ENCODE measurements at regions not wholly inside any gene's neighbourhood (a gene's known extent, or its start where the extent isn't known, plus 50 kb on each side); places are given as distances from the start of the nearest gene placed in this dataset.

DNA sequence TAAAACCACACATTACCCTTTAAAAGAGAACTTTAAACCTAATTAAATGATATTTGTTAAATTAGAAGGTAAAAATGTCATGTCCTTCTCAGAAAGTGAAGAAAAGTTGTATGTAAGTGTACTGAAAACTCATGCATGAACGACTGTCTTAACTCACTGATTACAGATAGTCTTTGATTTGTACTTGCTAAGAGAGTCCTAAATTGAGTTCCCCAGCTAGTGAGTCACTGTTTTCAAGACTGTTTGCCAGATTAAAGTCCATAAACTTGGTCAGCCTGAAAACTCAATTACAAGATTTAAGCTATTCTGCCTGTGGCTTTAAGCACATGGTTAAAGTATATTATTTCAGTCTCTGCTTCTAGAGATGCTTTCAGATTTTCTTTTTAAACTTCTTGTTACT lies 124.9 kb upstream of the ZCCHC13 start:
- ATAC-seq (ENCODE audit: insufficient read depth, low read depth) (no peak), DNase-seq (no peak)
- no peak overlapping the region for H2AFZ ChIP-seq (ENCODE audit: low read depth, low read length)
- no peaks in the 10 kb centered on the region for H3K4me1 ChIP-seq (ENCODE audit: insufficient read depth, low read length)
- H3K36me3 ChIP-seq (ENCODE audit: insufficient read depth, low read length), result no peaks in the 10 kb centered on the region
- H3K4me2 ChIP-seq (ENCODE audit: insufficient read depth, low read length), result no peak overlapping the region
- no peaks in the 10 kb centered on the region for H3K27me3 ChIP-seq (ENCODE audit: insufficient read depth, low read length, poor library complexity)
- H3K4me3 ChIP-seq (ENCODE audit: low read depth in 1 of 2, low read length in 2 of 2), result no peak overlapping the region
- TF ChIP-seq, protein P1, sequence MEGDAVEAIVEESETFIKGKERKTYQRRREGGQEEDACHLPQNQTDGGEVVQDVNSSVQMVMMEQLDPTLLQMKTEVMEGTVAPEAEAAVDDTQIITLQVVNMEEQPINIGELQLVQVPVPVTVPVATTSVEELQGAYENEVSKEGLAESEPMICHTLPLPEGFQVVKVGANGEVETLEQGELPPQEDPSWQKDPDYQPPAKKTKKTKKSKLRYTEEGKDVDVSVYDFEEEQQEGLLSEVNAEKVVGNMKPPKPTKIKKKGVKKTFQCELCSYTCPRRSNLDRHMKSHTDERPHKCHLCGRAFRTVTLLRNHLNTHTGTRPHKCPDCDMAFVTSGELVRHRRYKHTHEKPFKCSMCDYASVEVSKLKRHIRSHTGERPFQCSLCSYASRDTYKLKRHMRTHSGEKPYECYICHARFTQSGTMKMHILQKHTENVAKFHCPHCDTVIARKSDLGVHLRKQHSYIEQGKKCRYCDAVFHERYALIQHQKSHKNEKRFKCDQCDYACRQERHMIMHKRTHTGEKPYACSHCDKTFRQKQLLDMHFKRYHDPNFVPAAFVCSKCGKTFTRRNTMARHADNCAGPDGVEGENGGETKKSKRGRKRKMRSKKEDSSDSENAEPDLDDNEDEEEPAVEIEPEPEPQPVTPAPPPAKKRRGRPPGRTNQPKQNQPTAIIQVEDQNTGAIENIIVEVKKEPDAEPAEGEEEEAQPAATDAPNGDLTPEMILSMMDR (IDR thresholded peaks at IDR 0.05; ENCODE audit: borderline replicate concordance, extremely low read depth, low read length, poor library complexity, severe bottlenecking), result no peak
- no peak for TF ChIP-seq EZH2 (IDR thresholded peaks at IDR 0.05; ENCODE audit: borderline replicate concordance, low read depth, low read length, severe bottlenecking)
- no peak overlapping the region for H3K9ac ChIP-seq (ENCODE audit: low read depth, low read length)
- no peak overlapping the region for H3K27ac ChIP-seq (ENCODE audit: low read length)
- H4K20me1 ChIP-seq (ENCODE audit: insufficient read depth, low read length), result no peaks in the 10 kb centered on the region
- H3K79me2 ChIP-seq (ENCODE audit: insufficient read depth, low read length), result no peaks in the 10 kb centered on the region
- H3K9me3 ChIP-seq (ENCODE audit: insufficient read depth, low read length, severe bottlenecking), result no peaks in the 10 kb centered on the region

DNA sequence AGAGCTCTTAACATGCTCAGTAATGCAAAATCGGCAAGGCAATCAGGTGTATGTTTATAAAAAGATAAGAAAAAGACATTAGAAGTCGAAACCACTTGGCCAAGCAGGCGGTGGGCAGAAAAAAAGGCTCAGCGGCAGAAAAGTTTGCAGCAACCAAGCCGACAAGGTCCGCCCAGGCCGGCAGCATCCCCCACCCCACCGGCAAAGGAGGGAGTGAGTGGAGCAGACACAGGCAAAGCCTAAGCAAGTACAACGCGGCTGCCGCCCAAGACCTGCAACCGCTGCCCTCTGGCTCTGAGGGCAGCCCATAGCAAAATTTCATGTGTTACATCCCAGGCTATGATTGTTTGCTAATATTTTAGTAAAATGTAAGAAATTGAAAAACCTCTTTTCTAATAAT lies 125.4 kb upstream of the ZCCHC13 start:
- Histone ChIP-seq H3K9ac (ENCODE audit: low read depth, low read length) (no peak overlapping the region), H3K79me2 (ENCODE audit: insufficient read depth, low read length) (no peaks in the 10 kb centered on the region), H4K20me1 (ENCODE audit: insufficient read depth, low read length) (no peaks in the 10 kb centered on the region), H3K27me3 (ENCODE audit: insufficient read depth, low read length, poor library complexity) (no peaks in the 10 kb centered on the region), H3K4me2 (ENCODE audit: insufficient read depth, low read length) (no peak overlapping the region), H3K4me1 (ENCODE audit: insufficient read depth, low read length) (no peaks in the 10 kb centered on the region), H3K4me3 (ENCODE audit: low read depth in 1 of 2, low read length in 2 of 2) (no peak overlapping the region), H3K36me3 (ENCODE audit: insufficient read depth, low read length) (no peaks in the 10 kb centered on the region), H2AFZ (ENCODE audit: low read depth, low read length) (no peak overlapping the region), H3K9me3 (ENCODE audit: insufficient read depth, low read length, severe bottlenecking) (no peaks in the 10 kb centered on the region), H3K27ac (ENCODE audit: low read length) (no peak overlapping the region)
- no peak for ATAC-seq (ENCODE audit: insufficient read depth, low read depth)
- DNase-seq, result no peak
- TF ChIP-seq, protein P1 (IDR thresholded peaks at IDR 0.05; ENCODE audit: borderline replicate concordance, extremely low read depth, low read length, poor library complexity, severe bottlenecking), result no peak
- TF ChIP-seq EZH2 (IDR thresholded peaks at IDR 0.05; ENCODE audit: borderline replicate concordance, low read depth, low read length, severe bottlenecking), result no peak

DNA sequence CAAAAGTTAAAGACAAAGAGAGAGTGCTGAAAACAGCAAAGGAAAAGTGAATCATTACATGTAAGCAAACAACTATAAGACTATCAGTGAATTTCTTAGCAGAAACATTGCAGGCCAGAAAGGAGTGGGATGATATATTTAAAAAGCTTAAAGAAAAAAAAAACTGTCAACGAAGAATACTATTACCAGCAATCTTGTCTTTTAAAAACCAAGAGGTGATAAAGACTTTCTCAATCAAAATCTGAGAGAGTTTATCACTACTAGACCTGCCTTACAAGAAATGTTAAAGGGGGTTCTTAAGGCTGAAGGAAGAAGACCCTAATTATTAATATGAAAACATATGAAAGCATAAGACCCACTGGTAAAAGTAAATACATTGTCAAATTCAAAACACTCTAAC lies 132.5 kb upstream of the ZCCHC13 start:
- no peaks in the 10 kb centered on the region for H3K79me2 ChIP-seq (ENCODE audit: insufficient read depth, low read length)
- H3K27me3 ChIP-seq (ENCODE audit: insufficient read depth, low read length, poor library complexity), result no peaks in the 10 kb centered on the region
- no peak overlapping the region for H3K9ac ChIP-seq (ENCODE audit: low read depth, low read length)
- DNase-seq, result no peak
- no peak for ATAC-seq (ENCODE audit: insufficient read depth, low read depth)
- no peaks in the 10 kb centered on the region for H4K20me1 ChIP-seq (ENCODE audit: insufficient read depth, low read length)
- no peak overlapping the region for H3K27ac ChIP-seq (ENCODE audit: low read length)
- TF ChIP-seq, protein P1 (IDR thresholded peaks at IDR 0.05; ENCODE audit: borderline replicate concordance, extremely low read depth, low read length, poor library complexity, severe bottlenecking), result no peak
- no peak for TF ChIP-seq EZH2 (IDR thresholded peaks at IDR 0.05; ENCODE audit: borderline replicate concordance, low read depth, low read length, severe bottlenecking)
- peaks cover 5% of the 10 kb centered on the region for H3K9me3 ChIP-seq (ENCODE audit: insufficient read depth, low read length, severe bottlenecking)
- H2AFZ ChIP-seq (ENCODE audit: low read depth, low read length), result no peak overlapping the region
- H3K4me3 ChIP-seq (ENCODE audit: low read depth in 1 of 2, low read length in 2 of 2), result no peak overlapping the region
- no peak overlapping the region for H3K4me2 ChIP-seq (ENCODE audit: insufficient read depth, low read length)
- no peaks in the 10 kb centered on the region for H3K4me1 ChIP-seq (ENCODE audit: insufficient read depth, low read length)
- no peaks in the 10 kb centered on the region for H3K36me3 ChIP-seq (ENCODE audit: insufficient read depth, low read length)

DNA sequence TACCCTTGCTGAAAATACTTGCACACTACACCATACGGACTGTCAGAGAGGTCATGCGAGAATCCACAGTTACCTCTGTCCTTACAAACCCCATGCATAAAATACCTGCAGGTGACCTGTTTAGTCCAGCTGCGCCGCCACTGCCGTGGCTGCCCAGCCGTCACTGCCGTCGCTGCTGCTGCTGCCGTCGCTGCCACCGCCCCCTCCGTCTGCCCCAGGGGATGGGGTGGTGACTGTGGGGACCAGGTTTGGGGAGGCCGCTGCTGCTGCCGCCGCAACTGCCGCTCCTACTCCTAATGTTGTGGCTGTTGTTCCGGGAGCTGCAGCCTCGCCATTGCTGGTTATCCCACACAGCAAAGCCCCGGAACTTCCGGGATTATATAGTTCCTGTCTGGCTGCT lies 141.8 kb upstream of the ZCCHC13 start:
- Histone ChIP-seq H3K4me1 (ENCODE audit: insufficient read depth, low read length) (no peaks in the 10 kb centered on the region), H4K20me1 (ENCODE audit: insufficient read depth, low read length) (no peaks in the 10 kb centered on the region), H3K27me3 (ENCODE audit: insufficient read depth, low read length, poor library complexity) (no peaks in the 10 kb centered on the region), H3K9ac (ENCODE audit: low read depth, low read length) (no peak overlapping the region), H3K36me3 (ENCODE audit: insufficient read depth, low read length) (no peaks in the 10 kb centered on the region), H3K4me2 (ENCODE audit: insufficient read depth, low read length) (no peak overlapping the region), H3K79me2 (ENCODE audit: insufficient read depth, low read length) (no peaks in the 10 kb centered on the region), H3K4me3 (ENCODE audit: low read depth in 1 of 2, low read length in 2 of 2) (no peak overlapping the region), H2AFZ (ENCODE audit: low read depth, low read length) (no peak overlapping the region), H3K9me3 (ENCODE audit: insufficient read depth, low read length, severe bottlenecking) (no peaks in the 10 kb centered on the region), H3K27ac (ENCODE audit: low read length) (no peak overlapping the region)
- TF ChIP-seq, protein P1 (IDR thresholded peaks at IDR 0.05; ENCODE audit: borderline replicate concordance, extremely low read depth, low read length, poor library complexity, severe bottlenecking), result no peak
- TF ChIP-seq EZH2 (IDR thresholded peaks at IDR 0.05; ENCODE audit: borderline replicate concordance, low read depth, low read length, severe bottlenecking), result no peak
- ATAC-seq (ENCODE audit: insufficient read depth, low read depth) (no peak), DNase-seq (no peak)
